CD4-positive, alpha-beta T cell treated with Interleukin-12 subunit alpha and Interleukin-12 subunit beta, for 1 hour (primary cell): ENCODE measurements at regions not wholly inside any gene's neighbourhood (a gene's known extent, or its start where the extent isn't known, plus 50 kb on each side); places are given as distances from the start of the nearest gene placed in this dataset.
A peak's percentile ranks its signal among the peaks of the same experiment; 100 is the strongest.

Experiments
- DNase-seq: peaks from one replicate; pipeline ENCODE4 v3.0.0-alpha.2; 2020

GRCh38 chr1:220983877-220984635 is 104.8 kb downstream of the HLX start:
- DNase-seq, result no peak

- no peak for DNase-seq
Observed at GRCh38 chr1:220990427-220991339, 111.4 kb downstream of the HLX start.

GRCh38 chr1:220991506-220991905 is 112.3 kb downstream of the HLX start:
- DNase-seq, result no peak

- DNase-seq, result no peak
Observed at GRCh38 chr1:220991959-220992704, 112.9 kb downstream of the HLX start.

- no peak for DNase-seq
Observed at GRCh38 chr1:220992705-220993052, 113.4 kb downstream of the HLX start.

- DNase-seq, result no peak
Observed at GRCh38 chr1:220994671-220995070, 115.4 kb downstream of the HLX start.

- no peak for DNase-seq
Observed at GRCh38 chr1:220997791-220998190, 118.5 kb downstream of the HLX start.

- peak; percentile 10 for DNase-seq
Observed at GRCh38 chr1:220999872-221000863, 120.9 kb downstream of the HLX start.

GRCh38 chr1:221001167-221001566 is 121.9 kb downstream of the HLX start:
- DNase-seq, result no peak

GRCh38 chr1:221002601-221003000 is 123.4 kb downstream of the HLX start:
- DNase-seq, result no peak

GRCh38 chr1:221011145-221011544 is 131.9 kb downstream of the HLX start:
- no peak for DNase-seq

GRCh38 chr1:221012120-221012519 is 132.9 kb downstream of the HLX start:
- DNase-seq, result no peak

GRCh38 chr1:221013691-221014660 is 134.7 kb downstream of the HLX start:
- no peak for DNase-seq

GRCh38 chr1:221015159-221015790 is 136.0 kb downstream of the HLX start:
- DNase-seq, result no peak

GRCh38 chr1:221016751-221017150 is 137.5 kb downstream of the HLX start:
- DNase-seq, result no peak

- DNase-seq, result no peak
Observed at GRCh38 chr1:221018414-221018813, 139.2 kb downstream of the HLX start.

GRCh38 chr1:221022331-221022730 is 143.1 kb downstream of the HLX start:
- no peak for DNase-seq

GRCh38 chr1:221023482-221023881 is 144.2 kb downstream of the HLX start:
- DNase-seq, result no peak

GRCh38 chr1:221025501-221025900 is 146.3 kb downstream of the HLX start:
- no peak for DNase-seq

GRCh38 chr1:221025956-221026355 is 146.7 kb downstream of the HLX start:
- no peak for DNase-seq
